ENCODE measurements at regions not wholly inside any gene's neighbourhood (a gene's known extent, or its start where the extent isn't known, plus 50 kb on each side); places are given as distances from the start of the nearest gene placed in this dataset.

DNA sequence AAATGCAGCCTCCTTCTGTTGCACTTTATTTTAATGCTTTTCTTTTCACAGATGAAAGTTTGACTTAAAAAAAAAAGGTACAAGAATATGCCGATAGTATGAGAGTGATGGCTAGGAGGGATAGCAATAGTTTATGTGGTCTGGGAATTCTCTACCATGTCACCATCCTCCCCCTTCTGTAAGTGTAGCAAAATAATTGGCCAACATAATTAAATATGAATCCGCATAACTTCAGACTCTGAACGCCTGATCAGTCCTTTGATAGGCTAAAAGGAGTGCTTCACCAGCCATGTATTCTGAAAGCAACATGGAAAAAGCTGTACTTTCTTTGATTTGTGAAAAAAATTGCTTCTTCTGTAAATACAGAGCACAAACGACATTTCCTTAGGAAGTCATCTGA lies 95.7 kb upstream of the TTC29 start:
- TF ChIP-seq EZH2phosphoT487 (IDR thresholded peaks at IDR 0.05; ENCODE audit: borderline replicate concordance): no peak
- TF ChIP-seq, protein P1, sequence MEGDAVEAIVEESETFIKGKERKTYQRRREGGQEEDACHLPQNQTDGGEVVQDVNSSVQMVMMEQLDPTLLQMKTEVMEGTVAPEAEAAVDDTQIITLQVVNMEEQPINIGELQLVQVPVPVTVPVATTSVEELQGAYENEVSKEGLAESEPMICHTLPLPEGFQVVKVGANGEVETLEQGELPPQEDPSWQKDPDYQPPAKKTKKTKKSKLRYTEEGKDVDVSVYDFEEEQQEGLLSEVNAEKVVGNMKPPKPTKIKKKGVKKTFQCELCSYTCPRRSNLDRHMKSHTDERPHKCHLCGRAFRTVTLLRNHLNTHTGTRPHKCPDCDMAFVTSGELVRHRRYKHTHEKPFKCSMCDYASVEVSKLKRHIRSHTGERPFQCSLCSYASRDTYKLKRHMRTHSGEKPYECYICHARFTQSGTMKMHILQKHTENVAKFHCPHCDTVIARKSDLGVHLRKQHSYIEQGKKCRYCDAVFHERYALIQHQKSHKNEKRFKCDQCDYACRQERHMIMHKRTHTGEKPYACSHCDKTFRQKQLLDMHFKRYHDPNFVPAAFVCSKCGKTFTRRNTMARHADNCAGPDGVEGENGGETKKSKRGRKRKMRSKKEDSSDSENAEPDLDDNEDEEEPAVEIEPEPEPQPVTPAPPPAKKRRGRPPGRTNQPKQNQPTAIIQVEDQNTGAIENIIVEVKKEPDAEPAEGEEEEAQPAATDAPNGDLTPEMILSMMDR (conservative IDR thresholded peaks at IDR 0.05; ENCODE audit: low read length): no peak

Data from Loucy (cell line).